GM23248 (cell line): ENCODE measurements at regions not wholly inside any gene's neighbourhood (a gene's known extent, or its start where the extent isn't known, plus 50 kb on each side); places are given as distances from the start of the nearest gene placed in this dataset.
A peak's percentile ranks its signal among the peaks of the same experiment; 100 is the strongest.

Experiments used
- DNase-seq: peaks from one replicate; pipeline ENCODE4 v3.0.0-alpha.2; 2015
- H2AFZ ChIP-seq: fragments of 200-600 bp; sonication (generic); 2 replicates; pipeline ENCODE4 v1.6.1; 2016; ENCODE audit warnings: antibody characterized with exemption
- H3F3A ChIP-seq: fragments of 200-600 bp; sonication (generic); 2 replicates; pipeline ENCODE4 v1.6.1; 2016; ENCODE audit warnings: mild to moderate bottlenecking, antibody characterized with exemption, mixed run types; ENCODE audit not compliant: insufficient read depth
- H3K27ac ChIP-seq: fragments of 200-600 bp; sonication (generic); 2 replicates; pipeline ENCODE4 v1.5.1; 2016; ENCODE audit warnings: mild to moderate bottlenecking
- H3K27me3 ChIP-seq: fragments of 200-600 bp; sonication (generic); replicated peaks from 2 replicates; pipeline ENCODE4 v1.6.1; 2016; ENCODE audit warnings: mild to moderate bottlenecking; ENCODE audit not compliant: insufficient read depth
- H3K36me3 ChIP-seq: fragments of 200-600 bp; sonication (generic); 2 replicates; pipeline ENCODE4 v1.6.1; 2016; ENCODE audit warnings: low read depth, mild to moderate bottlenecking
- H3K4me1 ChIP-seq: fragments of 200-600 bp; sonication (generic); 2 replicates; pipeline ENCODE4 v1.6.1; 2016; ENCODE audit warnings: mild to moderate bottlenecking; ENCODE audit not compliant: insufficient read depth
- H3K4me2 ChIP-seq: fragments of 200-600 bp; sonication (generic); one replicate; pipeline ENCODE4 v1.6.1; 2016; ENCODE audit warnings: mild to moderate bottlenecking; ENCODE audit not compliant: unreplicated experiment
- H3K4me3 ChIP-seq: fragments of 200-600 bp; sonication (generic); 2 replicates; pipeline ENCODE4 v1.5.1; 2016; ENCODE audit warnings: mild to moderate bottlenecking
- H3K79me2 ChIP-seq: fragments of 200-600 bp; sonication (generic); 2 replicates; pipeline ENCODE4 v1.6.1; 2016; ENCODE audit warnings: mild to moderate bottlenecking; ENCODE audit not compliant: insufficient read depth
- H3K9ac ChIP-seq: fragments of 200-600 bp; sonication (generic); 2 replicates; pipeline ENCODE4 v1.6.1; 2016; ENCODE audit warnings: mild to moderate bottlenecking
- H3K9me2 ChIP-seq: fragments of 200-600 bp; sonication (generic); 2 replicates; pipeline ENCODE4 v1.6.1; 2016; ENCODE audit warnings: mixed run types, mild to moderate bottlenecking, moderate library complexity; ENCODE audit not compliant: insufficient read depth
- H3K9me3 ChIP-seq: fragments of 200-600 bp; sonication (generic); one replicate; pipeline ENCODE4 v1.6.1; 2017; ENCODE audit warnings: low read depth
- H4K20me1 ChIP-seq: fragments of 200-600 bp; sonication (generic); 2 replicates; pipeline ENCODE4 v1.6.0; 2016; ENCODE audit not compliant: insufficient read depth
- EZH2 ChIP-seq: fragments of 200-600 bp; sonication (generic); IDR thresholded peaks from 2 replicates; pipeline ENCODE4 v1.6.1; 2018; ENCODE audit warnings: antibody characterized with exemption, mild to moderate bottlenecking; ENCODE audit not compliant: insufficient read depth, poor library complexity, severe bottlenecking
- EZH2phosphoT487 ChIP-seq: fragments of 200-600 bp; sonication (generic); IDR thresholded peaks from 2 replicates; pipeline ENCODE4 v1.6.1; 2018; ENCODE audit warnings: antibody characterized with exemption, moderate library complexity, mild to moderate bottlenecking, low read depth; ENCODE audit not compliant: insufficient read depth
- WGBS, 2 experiments: methylation state at CpG; one replicate each; pipeline ENCODE4 v1.1.6; 2015 to 2017; ENCODE audit warnings: low lambda C conversion rate in 2 of 2, low coverage in 1 of 2; ENCODE audit errors: missing lambda C conversion rate in 2 of 2; 5-methylcytosine and 5-hydroxymethylcytosine counted together
- in situ Hi-C: fragments of 300-500 bp; cut with MboI; formaldehyde crosslinking; loops from 2 replicates; pipeline ENCODE4 v1.15.0; 2020

GRCh38 chr4:117949621-117950020 is 84.7 kb upstream of the NDST3 start:
- TF ChIP-seq EZH2phosphoT487, result no peak
- TF ChIP-seq EZH2, result no peak
- Histone ChIP-seq H3K27me3 (no peaks in the 10 kb centered on the region), H3K4me3 (no peak overlapping the region), H4K20me1 (no peaks in the 10 kb centered on the region), H3K9me2 (no peaks in the 10 kb centered on the region), H2AFZ (no peak overlapping the region), H3K9me3 (no peaks in the 10 kb centered on the region), H3K9ac (no peak overlapping the region), H3K4me2 (no peak overlapping the region), H3K36me3 (no peaks in the 10 kb centered on the region), H3K79me2 (no peaks in the 10 kb centered on the region), H3F3A (no peaks in the 10 kb centered on the region), H3K4me1 (no peaks in the 10 kb centered on the region), H3K27ac (no peak overlapping the region)
- 21 to 28% methylated on average over 3 of the region's 3 CpGs for WGBS, 2 experiments
- in situ Hi-C loops, result no loop called here
- no peak for DNase-seq

DNA sequence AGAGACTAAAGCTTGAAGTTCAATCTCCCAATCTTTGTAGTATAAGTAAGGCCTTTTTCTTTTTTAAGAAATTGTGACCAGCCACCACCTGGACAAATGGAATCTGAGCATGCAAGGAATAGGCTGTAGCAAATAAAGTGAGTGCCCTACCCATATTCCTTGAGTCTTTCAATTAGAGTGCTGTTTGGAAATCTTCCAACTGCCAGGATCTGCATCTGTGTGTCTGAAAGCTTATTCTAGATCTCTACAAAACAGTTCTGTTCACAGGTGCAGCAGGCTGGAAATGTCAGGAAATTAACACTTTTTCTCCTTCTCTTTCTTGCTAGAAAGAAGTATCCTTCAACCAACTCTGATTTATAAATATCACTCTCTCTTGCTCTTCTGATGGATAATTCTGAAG is 76.7 kb upstream of the NDST3 start:
- no peaks in the 10 kb centered on the region for H3K27me3 ChIP-seq
- TF ChIP-seq EZH2 (no peak), EZH2phosphoT487 (no peak)
- H3K9ac ChIP-seq, result no peak overlapping the region
- H3F3A ChIP-seq, result no peaks in the 10 kb centered on the region
- DNase-seq, result no peak
- no peaks in the 10 kb centered on the region for H3K9me2 ChIP-seq
- H3K79me2 ChIP-seq, result no peaks in the 10 kb centered on the region
- no peak overlapping the region for H3K4me2 ChIP-seq
- no peak overlapping the region for H2AFZ ChIP-seq
- H3K4me3 ChIP-seq, result no peak overlapping the region
- no peaks in the 10 kb centered on the region for H3K9me3 ChIP-seq
- H3K36me3 ChIP-seq, result no peaks in the 10 kb centered on the region
- no peaks in the 10 kb centered on the region for H4K20me1 ChIP-seq
- H3K27ac ChIP-seq, result no peak overlapping the region
- no peaks in the 10 kb centered on the region for H3K4me1 ChIP-seq
- in situ Hi-C loops, result no loop called here

GRCh38 chr4:117965622-117966021 is 68.7 kb upstream of the NDST3 start:
- Histone ChIP-seq H3K79me2 (no peaks in the 10 kb centered on the region), H3K27me3 (no peaks in the 10 kb centered on the region), H3K9me2 (no peaks in the 10 kb centered on the region), H3K9ac (no peak overlapping the region), H3K36me3 (no peaks in the 10 kb centered on the region), H3K9me3 (no peaks in the 10 kb centered on the region), H3K4me2 (no peak overlapping the region), H3F3A (no peaks in the 10 kb centered on the region), H3K27ac (no peak overlapping the region), H3K4me3 (no peak overlapping the region), H3K4me1 (no peaks in the 10 kb centered on the region), H2AFZ (no peak overlapping the region), H4K20me1 (no peaks in the 10 kb centered on the region)
- no peak for DNase-seq
- in situ Hi-C loops, result no loop called here
- WGBS, 2 experiments, result 2 to 4% methylated on average over 7 of the region's 7 CpGs
- TF ChIP-seq EZH2phosphoT487 (no peak), EZH2 (no peak)

- no peaks in the 10 kb centered on the region for H3K4me1 ChIP-seq
- H3F3A ChIP-seq, result no peaks in the 10 kb centered on the region
- no peaks in the 10 kb centered on the region for H3K79me2 ChIP-seq
- no peak overlapping the region for H3K27ac ChIP-seq
- H4K20me1 ChIP-seq, result no peaks in the 10 kb centered on the region
- in situ Hi-C loops, result no loop called here
- no peak for DNase-seq
- H3K36me3 ChIP-seq, result no peaks in the 10 kb centered on the region
- H3K9ac ChIP-seq, result no peak overlapping the region
- no peak overlapping the region for H2AFZ ChIP-seq
- no peaks in the 10 kb centered on the region for H3K9me2 ChIP-seq
- H3K4me2 ChIP-seq, result no peak overlapping the region
- WGBS, 2 experiments, result 27 to 28% methylated on average over 2 of the region's 2 CpGs
- no peaks in the 10 kb centered on the region for H3K27me3 ChIP-seq
- TF ChIP-seq EZH2phosphoT487 (no peak), EZH2 (no peak)
- no peak overlapping the region for H3K4me3 ChIP-seq
- H3K9me3 ChIP-seq, result no peaks in the 10 kb centered on the region
Observed at GRCh38 chr4:117968606-117969005, 65.7 kb upstream of the NDST3 start.

GRCh38 chr4:117971403-117971802 is 62.9 kb upstream of the NDST3 start:
- no peaks in the 10 kb centered on the region for H3K79me2 ChIP-seq
- no peaks in the 10 kb centered on the region for H3F3A ChIP-seq
- TF ChIP-seq EZH2phosphoT487 (no peak), EZH2 (no peak)
- no peak overlapping the region for H3K4me3 ChIP-seq
- no peak overlapping the region for H3K9ac ChIP-seq
- H3K27ac ChIP-seq, result no peak overlapping the region
- DNase-seq, result peak; percentile 2
- no peak overlapping the region for H2AFZ ChIP-seq
- WGBS, 2 experiments, result 3% methylated on average over 2 of the region's 2 CpGs
- H3K36me3 ChIP-seq, result no peaks in the 10 kb centered on the region
- H3K9me2 ChIP-seq, result no peaks in the 10 kb centered on the region
- no peaks in the 10 kb centered on the region for H3K4me1 ChIP-seq
- H3K9me3 ChIP-seq, result no peaks in the 10 kb centered on the region
- no peak overlapping the region for H3K4me2 ChIP-seq
- H3K27me3 ChIP-seq, result no peaks in the 10 kb centered on the region
- no peaks in the 10 kb centered on the region for H4K20me1 ChIP-seq
- in situ Hi-C loops, result no loop called here
